ENCODE measurements at regions not wholly inside any gene's neighbourhood (a gene's known extent, or its start where the extent isn't known, plus 50 kb on each side); places are given as distances from the start of the nearest gene placed in this dataset.

DNA sequence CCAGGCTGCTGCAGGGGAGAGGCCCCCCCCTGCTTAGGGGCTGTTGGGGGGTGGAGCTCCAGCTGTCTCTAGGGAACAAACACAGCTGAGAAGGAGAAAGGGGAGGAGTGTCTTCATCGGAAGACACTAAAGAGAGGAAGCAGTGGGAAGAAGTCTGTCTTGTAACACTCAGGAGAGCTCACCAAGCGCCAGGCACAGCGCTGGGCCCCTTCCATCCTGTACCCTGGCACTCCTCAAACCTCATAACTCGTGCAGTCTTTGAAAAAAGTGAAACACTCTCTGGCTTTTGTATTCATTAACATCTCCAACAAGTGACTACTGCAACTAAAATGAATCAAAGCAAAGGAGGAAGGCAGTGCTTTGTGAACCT, 67.4 kb upstream of the PRDM11 start:
- no peak for TF ChIP-seq POLR2AphosphoS5 (IDR thresholded peaks at IDR 0.05; ENCODE audit: low read depth, low read length)
- no peak for TF ChIP-seq TAF1 (IDR thresholded peaks at IDR 0.05; ENCODE audit: low read depth, low read length)
- TF ChIP-seq POLR2A (IDR thresholded peaks at IDR 0.05; ENCODE audit: low read depth, low read length), result no peak
